SH-SY5Y (cell line): ENCODE measurements at regions not wholly inside any gene's neighbourhood (a gene's known extent, or its start where the extent isn't known, plus 50 kb on each side); places are given as distances from the start of the nearest gene placed in this dataset.

Experiments
- GATA2 ChIP-seq: IDR thresholded peaks from 2 replicates; pipeline ENCODE4 v1.6.1; 2011; ENCODE audit warnings: mild to moderate bottlenecking, low read depth, low read length
- GATA3 ChIP-seq: IDR thresholded peaks from 2 replicates; pipeline ENCODE4 v1.6.1; 2011; ENCODE audit warnings: low read depth, mild to moderate bottlenecking, low read length, moderate library complexity

GRCh38 chr5:74420220-74420619 is 220.3 kb downstream of the ENC1 start:
- no peak for TF ChIP-seq GATA2
- no peak for TF ChIP-seq GATA3
